Activated T-cell treated with anti-CD3 and anti-CD28 coated beads, Interleukin-2, amount 50 U/mL, for 48 hours (primary cell): ENCODE measurements at regions not wholly inside any gene's neighbourhood (a gene's known extent, or its start where the extent isn't known, plus 50 kb on each side); places are given as distances from the start of the nearest gene placed in this dataset.

Experiments
- DNase-seq, 2 experiments: peaks; one replicate each; pipeline ENCODE4 v3.0.0-alpha.2; 2020

- no peak for DNase-seq
These were observed 281.7 kb upstream of the HDAC4 start for GRCh38 chr2:239682518-239682917.

- DNase-seq, result no peak
These were observed 278.9 kb upstream of the HDAC4 start for GRCh38 chr2:239679755-239680154.

- DNase-seq, result no peak
These were observed 278.0 kb upstream of the HDAC4 start for GRCh38 chr2:239678666-239679296.

GRCh38 chr2:239678186-239678490 is 277.3 kb upstream of the HDAC4 start:
- DNase-seq, result no peak

GRCh38 chr2:239677453-239678185 is 276.8 kb upstream of the HDAC4 start:
- DNase-seq, result no peak

- no peak for DNase-seq
These were observed 276.1 kb upstream of the HDAC4 start for GRCh38 chr2:239676716-239677452.

GRCh38 chr2:239675826-239676715 is 275.3 kb upstream of the HDAC4 start:
- DNase-seq, result no peak

GRCh38 chr2:239674981-239675825 is 274.4 kb upstream of the HDAC4 start:
- no peak for DNase-seq

GRCh38 chr2:239674101-239674980 is 273.5 kb upstream of the HDAC4 start:
- no peak for DNase-seq

GRCh38 chr2:239673641-239674040 is 272.8 kb upstream of the HDAC4 start:
- DNase-seq, result no peak

- no peak for DNase-seq
These were observed 271.4 kb upstream of the HDAC4 start for GRCh38 chr2:239671916-239672849.

GRCh38 chr2:239671471-239671870 is 270.7 kb upstream of the HDAC4 start:
- DNase-seq, result no peak

GRCh38 chr2:239670463-239671120 is 269.8 kb upstream of the HDAC4 start:
- no peak for DNase-seq

GRCh38 chr2:239669899-239670460 is 269.2 kb upstream of the HDAC4 start:
- DNase-seq, result no peak

- DNase-seq, result no peak
These were observed 268.5 kb upstream of the HDAC4 start for GRCh38 chr2:239669181-239669898.

- DNase-seq, result no peak
These were observed 267.8 kb upstream of the HDAC4 start for GRCh38 chr2:239668651-239669050.

GRCh38 chr2:239668042-239668441 is 267.2 kb upstream of the HDAC4 start:
- no peak for DNase-seq

- DNase-seq, result no peak
These were observed 266.7 kb upstream of the HDAC4 start for GRCh38 chr2:239667431-239667985.
